H1 (cell line): ENCODE measurements at regions not wholly inside any gene's neighbourhood (a gene's known extent, or its start where the extent isn't known, plus 50 kb on each side); places are given as distances from the start of the nearest gene placed in this dataset.

Experiments
- CTCF ChIA-PET: fragments of 300-600 bp; sonication (Branson Sonifier 250); formaldehyde crosslinking; loops from one replicate; lab custom pipeline; 2021; ENCODE audit not compliant: partially characterized antibody; lab: Charles Lee
- POLR2A ChIA-PET: fragments of 300-600 bp; sonication (Branson Sonifier 250); formaldehyde crosslinking; loops from one replicate; lab custom pipeline; 2021; ENCODE audit warnings: inconsistent platforms; ENCODE audit not compliant: partially characterized antibody; lab: Charles Lee
- DNase-seq, 2 experiments: peaks; one replicate each; pipeline versions ENCODE4 v3.0.0 to v3.0.0-alpha.2; 2010 to 2022; ENCODE audit warnings: low spot score in 2 of 2, low read depth in 1 of 2, mixed read lengths in 1 of 2
- FAIRE-seq: peaks from 2 replicates; lab custom pipeline; 2011; peaks lifted over from hg19 to GRCh38; lab: Jason Lieb, UNC
- H2AFZ ChIP-seq: 2 replicates; pipeline ENCODE4 v1.8.1; 2012; ENCODE audit warnings: low read length, inconsistent platforms
- H2AK5ac ChIP-seq: 2 replicates; pipeline ENCODE4 v1.6.1; 2013; ENCODE audit warnings: low read depth, low read length
- H2BK120ac ChIP-seq: replicated peaks from 2 replicates; pipeline ENCODE3; 2013; ENCODE audit warnings: low read depth, low read length, inconsistent platforms
- H2BK12ac ChIP-seq: 2 replicates; pipeline ENCODE4 v1.6.1; 2013; ENCODE audit warnings: low read depth, low read length
- H2BK15ac ChIP-seq: 2 replicates; pipeline ENCODE4 v1.6.1; 2013; ENCODE audit warnings: low read length
- H2BK20ac ChIP-seq: 2 replicates; pipeline ENCODE4 v1.6.1; 2013; ENCODE audit warnings: low read length
- H2BK5ac ChIP-seq: 2 replicates; pipeline ENCODE4 v1.6.1; 2013; ENCODE audit warnings: low read depth, low read length
- H3K14ac ChIP-seq: 2 replicates; pipeline ENCODE4 v1.6.1; 2013; ENCODE audit warnings: inconsistent platforms; ENCODE audit not compliant: insufficient read length
- H3K18ac ChIP-seq: 2 replicates; pipeline ENCODE4 v1.6.1; 2013; ENCODE audit warnings: low read length; ENCODE audit errors: extremely low read depth
- H3K23ac ChIP-seq: 2 replicates; pipeline ENCODE4 v1.6.1; 2013; ENCODE audit warnings: inconsistent platforms; ENCODE audit not compliant: insufficient read length
- H3K23me2 ChIP-seq: 2 replicates; pipeline ENCODE4 v1.6.1; 2013; ENCODE audit warnings: low read depth, low read length
- H3K27ac ChIP-seq: 2 replicates; pipeline ENCODE4 v1.6.1; 2011; ENCODE audit warnings: low read depth, low read length, inconsistent platforms
- H3K27me3 ChIP-seq, 4 experiments: replicated peaks in 1 of 4; 1 replicate in 1 of 4; 2 replicates in 3 of 4; pipeline versions ENCODE4 v1.6.1 to v1.8.1; 2011 to 2013; ENCODE audit warnings: low read length in 3 of 4, mild to moderate bottlenecking in 3 of 4, inconsistent platforms in 2 of 4, mixed read lengths in 2 of 4, moderate library complexity in 1 of 4; ENCODE audit not compliant: control insufficient read depth in 3 of 4, insufficient read depth in 3 of 4; ENCODE audit errors: extremely low read depth in 1 of 4
- H3K36me3 ChIP-seq, 4 experiments: 2 replicates each; pipeline versions ENCODE4 v1.6.1 to v1.8.1; 2011 to 2013; ENCODE audit warnings: mild to moderate bottlenecking in 4 of 4, low read length in 3 of 4, moderate library complexity in 2 of 4, control low read depth in 1 of 4, inconsistent platforms in 1 of 4; ENCODE audit not compliant: insufficient read depth in 4 of 4, control insufficient read depth in 2 of 4
- H3K4ac ChIP-seq: replicated peaks from 2 replicates; pipeline ENCODE3; 2013; ENCODE audit warnings: low read length, low read depth, mixed read lengths, inconsistent platforms; ENCODE audit not compliant: insufficient read length
- H3K4me1 ChIP-seq, 4 experiments: replicated peaks in 1 of 4; 1 replicate in 1 of 4; 2 replicates in 3 of 4; pipeline versions ENCODE4 v1.6.1 to v1.8.1; 2011 to 2013; ENCODE audit warnings: low read length in 3 of 4, inconsistent platforms in 2 of 4, mixed read lengths in 1 of 4; ENCODE audit not compliant: insufficient read depth in 4 of 4, control insufficient read depth in 3 of 4
- H3K4me2 ChIP-seq, 2 experiments: 2 replicates each; pipeline versions ENCODE4 v1.6.1 to v1.8.1; 2011 to 2013; ENCODE audit warnings: low read depth in 2 of 2, low read length in 2 of 2, control low read depth in 1 of 2, inconsistent platforms in 1 of 2, mild to moderate bottlenecking in 1 of 2; ENCODE audit not compliant: insufficient read depth in 1 of 2
- H3K4me3 ChIP-seq, 4 experiments: fragments of 200-600, 300-600 bp in 1 of 4; sonication (generic), shearing (Covaris generic), sonication (Bioruptor Twin) in 1 of 4; 2 replicates each; pipeline versions ENCODE4 v1.5.1 to v1.8.1; 2011 to 2016; ENCODE audit warnings: low read length in 4 of 4, low read depth in 3 of 4, control low read depth in 2 of 4, inconsistent platforms in 2 of 4, mild to moderate bottlenecking in 2 of 4, mixed read lengths in 1 of 4, moderate library complexity in 1 of 4; ENCODE audit not compliant: insufficient read depth in 2 of 4; ENCODE audit errors: extremely low read depth in 1 of 4
- H3K56ac ChIP-seq: replicated peaks from 2 replicates; pipeline ENCODE3; 2013; ENCODE audit warnings: low read depth, mild to moderate bottlenecking, mixed read lengths, low read length, inconsistent platforms; ENCODE audit not compliant: insufficient read length
- H3K79me1 ChIP-seq: 2 replicates; pipeline ENCODE4 v1.6.1; 2013; ENCODE audit warnings: low read depth, low read length, control low read depth
- H3K79me2 ChIP-seq, 2 experiments: 2 replicates each; pipeline versions ENCODE4 v1.6.1 to v1.8.1; 2012 to 2013; ENCODE audit warnings: low read length in 2 of 2, mild to moderate bottlenecking in 2 of 2, inconsistent platforms in 1 of 2; ENCODE audit not compliant: insufficient read depth in 2 of 2, control insufficient read depth in 1 of 2
- H3K9ac ChIP-seq, 4 experiments: replicated peaks in 1 of 4; 1 replicate in 1 of 4; 2 replicates in 3 of 4; pipeline versions ENCODE4 v1.6.1 to v1.8.1; 2011 to 2013; ENCODE audit warnings: low read depth in 3 of 4, low read length in 3 of 4, control low read depth in 2 of 4, mild to moderate bottlenecking in 2 of 4, moderate library complexity in 2 of 4, inconsistent platforms in 1 of 4; ENCODE audit errors: extremely low read depth in 1 of 4
- H3K9me3 ChIP-seq, 2 experiments: 2 replicates each; pipeline versions ENCODE4 v1.6.1 to v1.8.1; 2012 to 2013; ENCODE audit warnings: mild to moderate bottlenecking in 2 of 2, moderate library complexity in 2 of 2, control low read depth in 1 of 2, inconsistent platforms in 1 of 2, low read depth in 1 of 2, low read length in 1 of 2, mixed read lengths in 1 of 2; ENCODE audit not compliant: insufficient read depth in 2 of 2
- H4K20me1 ChIP-seq, 2 experiments: replicated peaks in 1 of 2; 2 replicates each; pipeline versions ENCODE3 to v1.8.1; 2011 to 2013; ENCODE audit warnings: inconsistent platforms in 2 of 2, low read length in 2 of 2, mild to moderate bottlenecking in 1 of 2; ENCODE audit not compliant: insufficient read depth in 2 of 2, control insufficient read depth in 1 of 2
- H4K5ac ChIP-seq: 2 replicates; pipeline ENCODE4 v1.6.1; 2013; ENCODE audit warnings: low read length, low read depth, mixed read lengths, inconsistent platforms; ENCODE audit not compliant: insufficient read length
- H4K8ac ChIP-seq: 2 replicates; pipeline ENCODE4 v1.8.0; 2013; ENCODE audit warnings: mild to moderate bottlenecking, moderate library complexity, low read length, inconsistent platforms; ENCODE audit not compliant: insufficient read depth; ENCODE audit errors: extremely low read depth
- H4K91ac ChIP-seq: replicated peaks from 2 replicates; pipeline ENCODE3; 2013; ENCODE audit warnings: low read length, mixed read lengths, inconsistent platforms; ENCODE audit not compliant: insufficient read length
- HDAC6 ChIP-seq: IDR thresholded peaks from one replicate; pipeline ENCODE4 v1.7.1; 2012; ENCODE audit warnings: low read depth, mild to moderate bottlenecking, inconsistent platforms, low read length, moderate library complexity
- PHF8 ChIP-seq: fragments of 200-600 bp; sonication (generic); conservative IDR thresholded peaks from 2 replicates; pipeline ENCODE4 v1.7.1; 2012; ENCODE audit warnings: low read depth, mild to moderate bottlenecking, inconsistent platforms, low read length, moderate library complexity
- WGBS, 2 experiments: shearing (Covaris generic) in 1 of 2; methylation state at CpG; one replicate each; pipeline versions ENCODE4 v1.1.6 to v1.1.7; 2013 to 2015; ENCODE audit warnings: low lambda C conversion rate in 2 of 2, mixed read lengths in 2 of 2, inconsistent platforms in 1 of 2, low coverage in 1 of 2, missing lambda C conversion rate in 1 of 2; ENCODE audit not compliant: insufficient replicate concordance in 2 of 2, insufficient coverage in 1 of 2, insufficient read length in 1 of 2; ENCODE audit errors: extremely low coverage in 1 of 2, missing lambda C conversion rate in 1 of 2; 5-methylcytosine and 5-hydroxymethylcytosine counted together
- TF ChIP-seq, protein P1 (sequence below): IDR thresholded peaks from 2 replicates; pipeline ENCODE4 v1.6.1; 2012; ENCODE audit warnings: inconsistent platforms

DNA sequence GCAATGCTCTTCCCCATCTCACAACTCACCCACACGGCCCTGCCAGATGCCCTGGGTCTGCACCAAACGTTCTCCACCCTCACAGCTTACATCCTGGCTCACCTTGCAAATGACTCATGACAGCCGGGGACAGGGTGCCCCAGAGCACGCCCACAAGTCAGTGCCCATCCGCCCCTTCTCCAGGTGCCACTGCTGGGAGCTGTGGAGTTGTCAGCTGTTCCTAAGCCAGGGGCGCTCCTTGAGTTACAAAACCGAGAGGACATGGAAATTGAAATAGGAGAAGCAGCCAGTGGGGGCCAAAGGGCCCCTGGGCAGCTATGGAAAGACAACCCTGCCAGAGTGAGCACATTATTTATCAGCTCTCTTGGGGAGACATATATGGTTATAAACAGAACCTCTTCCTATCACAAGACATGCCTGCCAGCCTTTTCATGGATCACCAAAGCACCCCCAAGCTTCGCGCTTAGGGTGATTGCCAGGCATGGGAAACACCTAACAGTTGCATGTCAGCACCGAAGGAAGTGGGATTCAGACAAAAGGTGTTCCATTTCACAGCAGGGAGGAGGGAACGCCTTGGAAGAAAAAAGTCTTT is 236.8 kb downstream of the LY86 start:
- H3K14ac ChIP-seq = no peak overlapping the region
- no peak overlapping the region; a peak in 1 of 4 replicates for H3K4me2 ChIP-seq
- H3K27ac ChIP-seq = no peak overlapping the region
- no peaks in the 10 kb centered on the region for H3K9me3 ChIP-seq
- no peaks in the 10 kb centered on the region for H3K79me2 ChIP-seq
- H3K23ac ChIP-seq = no peak overlapping the region
- H2BK20ac ChIP-seq = peak overlapping the region; percentile 27; the same call in 1 of the 2 replicates
- H3K9ac ChIP-seq = no peak overlapping the region
- no peak overlapping the region for H2AFZ ChIP-seq
- no peaks in the 10 kb centered on the region for H3K27me3 ChIP-seq
- H4K8ac ChIP-seq = peak overlapping the region; percentile 7; the same call in 1 of the 2 replicates
- no peak overlapping the region for H2BK120ac ChIP-seq
- H4K20me1 ChIP-seq = no peaks in the 10 kb centered on the region
- peak overlapping the region; percentile 6 for H3K4ac ChIP-seq
- H3K56ac ChIP-seq = no peak overlapping the region
- ChIA-PET POLR2A (interaction anchor here (0.5 kb wide), 1 partner anchor 431 kb away, joined by 3 read pairs; no protein-coding TSS in a partner anchor), CTCF (interaction anchor here (0.6 to 2.4 kb wide), 7 partner anchors 18 to 102 kb away, joined by 3 to 6 read pairs (median 3); no protein-coding TSS in a partner anchor)
- peaks cover 4% of the 10 kb centered on the region; the same call in 1 of the 2 replicates for H3K23me2 ChIP-seq
- H4K91ac ChIP-seq = no peak overlapping the region
- H3K4me3 ChIP-seq = no peak overlapping the region
- DNase-seq (no peak), FAIRE-seq (no peak)
- WGBS, 2 experiments = 83% methylated on average over 11 of the region's 11 CpGs; no CpG with 5 or more reads in 1 of the 2 experiments
- no peaks in the 10 kb centered on the region for H3K36me3 ChIP-seq
- H3K79me1 ChIP-seq = no peaks in the 10 kb centered on the region
- H4K5ac ChIP-seq = no peak overlapping the region
- peaks cover 2 to 14% (median 6%) of the 10 kb centered on the region in 4 experiments; a peak in 6 of 7 replicates for H3K4me1 ChIP-seq
- H2BK15ac ChIP-seq = no peak overlapping the region
- H2BK12ac ChIP-seq = peak overlapping the region; percentile 39; the same call in 1 of the 2 replicates
- H3K18ac ChIP-seq = no peak overlapping the region; the same call in 1 of the 2 replicates
- no peak for TF ChIP-seq PHF8
- no peak for TF ChIP-seq HDAC6
- TF ChIP-seq, protein P1, sequence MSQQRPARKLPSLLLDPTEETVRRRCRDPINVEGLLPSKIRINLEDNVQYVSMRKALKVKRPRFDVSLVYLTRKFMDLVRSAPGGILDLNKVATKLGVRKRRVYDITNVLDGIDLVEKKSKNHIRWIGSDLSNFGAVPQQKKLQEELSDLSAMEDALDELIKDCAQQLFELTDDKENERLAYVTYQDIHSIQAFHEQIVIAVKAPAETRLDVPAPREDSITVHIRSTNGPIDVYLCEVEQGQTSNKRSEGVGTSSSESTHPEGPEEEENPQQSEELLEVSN = 0 out of 2 replicates have a peak, but pooled peaks have one; percentile 19
- H2BK5ac ChIP-seq = no peak overlapping the region
- H2AK5ac ChIP-seq = no peak overlapping the region
